SK-N-SH (cell line): ENCODE measurements at regions not wholly inside any gene's neighbourhood (a gene's known extent, or its start where the extent isn't known, plus 50 kb on each side); places are given as distances from the start of the nearest gene placed in this dataset.

ENCODE experiments used
- CTCF ChIA-PET: fragments of 300-600, 350-600 bp; formaldehyde crosslinking; extraction: SDS; loops from one replicate; lab custom pipeline; 2021; lab: Yijun Ruan, JAX
- POLR2A ChIA-PET: fragments of 350-600 bp; sonication (Branson Sonifier 250); formaldehyde crosslinking; extraction: SDS; loops from one replicate; lab custom pipeline; 2020; ENCODE audit warnings: antibody characterized with exemption, inconsistent platforms; lab: Yijun Ruan, JAX
- DNase-seq: peaks from one replicate; pipeline ENCODE4 v3.0.0; 2012
- H2AFZ ChIP-seq: fragments of 200-600 bp; sonication (generic); 2 replicates; pipeline ENCODE4 v1.8.1; 2016; ENCODE audit warnings: antibody characterized with exemption, mild to moderate bottlenecking, low read depth
- H3F3A ChIP-seq: fragments of 200-600 bp; sonication (generic); replicated peaks from 2 replicates; pipeline ENCODE3; 2016; ENCODE audit warnings: antibody characterized with exemption, mild to moderate bottlenecking; ENCODE audit not compliant: insufficient read depth
- H3K27ac ChIP-seq, 2 experiments: fragments of 200-500 bp in 1 of 2; fragments of 200-600 bp in 1 of 2; sonication (Bioruptor generic) in 1 of 2; sonication (generic), shearing (Covaris generic) in 1 of 2; 2 replicates each; pipeline versions ENCODE4 v1.5.1 to v1.6.1; 2014 to 2016; ENCODE audit warnings: low read depth in 2 of 2, inconsistent platforms in 1 of 2, low read length in 1 of 2, mild to moderate bottlenecking in 1 of 2, mixed read lengths in 1 of 2
- H3K27me3 ChIP-seq: fragments of 200-600 bp; sonication (generic), shearing (Covaris generic); 2 replicates; pipeline ENCODE4 v1.6.1; 2016; ENCODE audit warnings: mixed run types; ENCODE audit not compliant: insufficient read depth
- H3K36me3 ChIP-seq, 2 experiments: fragments of 200-500 bp in 1 of 2; fragments of 200-600 bp in 1 of 2; sonication (Bioruptor generic) in 1 of 2; sonication (generic) in 1 of 2; replicated peaks in 1 of 2; 2 replicates each; pipeline versions ENCODE3 to v1.5.1; 2014 to 2016; ENCODE audit warnings: low read length in 1 of 2, mild to moderate bottlenecking in 1 of 2; ENCODE audit not compliant: insufficient read depth in 2 of 2, control insufficient read depth in 1 of 2
- H3K4me1 ChIP-seq, 2 experiments: fragments of 200-500 bp in 1 of 2; fragments of 200-600 bp in 1 of 2; sonication (Bioruptor generic) in 1 of 2; sonication (generic), shearing (Covaris generic) in 1 of 2; 2 replicates each; pipeline versions ENCODE4 v1.5.1 to v1.6.1; 2014 to 2016; ENCODE audit warnings: low read depth in 1 of 2, low read length in 1 of 2, mixed run types in 1 of 2; ENCODE audit not compliant: insufficient read depth in 2 of 2, control insufficient read depth in 1 of 2
- H3K4me2 ChIP-seq: fragments of 200-600 bp; sonication (generic), shearing (Covaris generic); 2 replicates; pipeline ENCODE4 v1.6.1; 2017; ENCODE audit warnings: mixed run types
- H3K4me3 ChIP-seq, 2 experiments: fragments of 200-500 bp in 1 of 2; fragments of 200-600 bp in 1 of 2; sonication (Bioruptor generic) in 1 of 2; sonication (generic), shearing (Covaris generic) in 1 of 2; 2 replicates each; pipeline versions ENCODE4 v1.5.1 to v1.8.1; 2014 to 2016; ENCODE audit warnings: low read depth in 2 of 2, inconsistent platforms in 1 of 2, low read length in 1 of 2, mild to moderate bottlenecking in 1 of 2, mixed read lengths in 1 of 2, moderate library complexity in 1 of 2
- H3K79me2 ChIP-seq: fragments of 200-600 bp; sonication (generic); 2 replicates; pipeline ENCODE4 v1.8.1; 2017; ENCODE audit warnings: mild to moderate bottlenecking; ENCODE audit not compliant: insufficient read depth
- H3K9ac ChIP-seq: fragments of 200-600 bp; sonication (generic); 2 replicates; pipeline ENCODE4 v1.6.1; 2017; ENCODE audit warnings: mixed run types
- H3K9me2 ChIP-seq: fragments of 200-600 bp; sonication (generic); 2 replicates; pipeline ENCODE4 v1.6.1; 2017; ENCODE audit warnings: mixed run types
- H3K9me3 ChIP-seq: fragments of 200-600 bp; sonication (generic); 2 replicates; pipeline ENCODE4 v1.6.1; 2017; ENCODE audit warnings: mixed run types, mild to moderate bottlenecking, moderate library complexity
- H4K20me1 ChIP-seq: fragments of 200-600 bp; sonication (generic); 2 replicates; pipeline ENCODE4 v1.6.1; 2017; ENCODE audit warnings: mild to moderate bottlenecking, mixed run types; ENCODE audit not compliant: insufficient read depth
- ELF1 ChIP-seq: IDR thresholded peaks from 2 replicates; pipeline ENCODE4 v1.4.0; 2012
- EP300 ChIP-seq, 2 experiments: IDR thresholded peaks; 2 replicates each; pipeline versions ENCODE4 v1.4.0 to v1.6.1; 2012; ENCODE audit warnings: borderline replicate concordance in 1 of 2, low read depth in 1 of 2, low read length in 1 of 2
- FOSL2 ChIP-seq: IDR thresholded peaks from 2 replicates; pipeline ENCODE4 v1.4.0; 2012; ENCODE audit warnings: low read depth, mild to moderate bottlenecking, moderate library complexity, borderline replicate concordance
- FOXJ3 ChIP-seq: sonication (generic); formaldehyde crosslinking; IDR thresholded peaks from 2 replicates; pipeline ENCODE4 v1.5.1; 2020; ENCODE audit warnings: mild to moderate bottlenecking, missing genetic modification reagents
- FOXM1 ChIP-seq: IDR thresholded peaks from 2 replicates; pipeline ENCODE4 v1.4.0; 2012; ENCODE audit warnings: low read depth, mild to moderate bottlenecking
- GABPA ChIP-seq: IDR thresholded peaks from 2 replicates; pipeline ENCODE4 v1.4.0; 2012; ENCODE audit warnings: low read depth, mild to moderate bottlenecking
- MEF2A ChIP-seq: IDR thresholded peaks from 2 replicates; pipeline ENCODE4 v1.4.0; 2012; ENCODE audit warnings: low read depth, borderline replicate concordance
- MXI1 ChIP-seq: IDR thresholded peaks from 2 replicates; pipeline ENCODE4 v1.6.1; 2012; ENCODE audit warnings: mild to moderate bottlenecking, low read depth, low read length, improper control_type of control experiment
- PBX3 ChIP-seq: IDR thresholded peaks from 2 replicates; pipeline ENCODE4; 2012
- POLR2AphosphoS5 ChIP-seq: IDR thresholded peaks from 2 replicates; pipeline ENCODE4 v1.6.1; 2012; ENCODE audit warnings: low read depth, low read length
- RAD21 ChIP-seq: IDR thresholded peaks from 2 replicates; pipeline ENCODE4 v1.6.1; 2012; ENCODE audit warnings: mild to moderate bottlenecking, low read length
- REST ChIP-seq: IDR thresholded peaks from 2 replicates; pipeline ENCODE4 v1.6.1; 2012; ENCODE audit warnings: mild to moderate bottlenecking, low read depth, low read length, moderate library complexity
- RFX5 ChIP-seq: IDR thresholded peaks from 2 replicates; pipeline ENCODE4 v1.6.1; 2012; ENCODE audit warnings: mild to moderate bottlenecking, improper control_type of control experiment, low read length
- RXRA ChIP-seq: IDR thresholded peaks from 2 replicates; pipeline ENCODE4 v1.4.0; 2012; ENCODE audit warnings: low read depth, mild to moderate bottlenecking, borderline replicate concordance
- YY1 ChIP-seq: IDR thresholded peaks from 2 replicates; pipeline ENCODE4 v1.4.0; 2012; ENCODE audit warnings: low read depth, mild to moderate bottlenecking
- ZBTB33 ChIP-seq: IDR thresholded peaks from 2 replicates; pipeline ENCODE4 v1.4.0; 2012; ENCODE audit warnings: low read depth, borderline replicate concordance
- WGBS: methylation state at CpG from one replicate; pipeline ENCODE4 v1.1.6; 2017; ENCODE audit warnings: low lambda C conversion rate; 5-methylcytosine and 5-hydroxymethylcytosine counted together

GRCh38 chr11:38304926-38305325 is 1706.9 kb upstream of the RAG2 start:
- WGBS: 16% methylated on average over 2 of the region's 2 CpGs
- Histone ChIP-seq H3K4me3 (no peak overlapping the region), H3K27ac (no peak overlapping the region), H3K27me3 (no peaks in the 10 kb centered on the region), H3K9ac (no peak overlapping the region), H3K4me2 (no peak overlapping the region), H3F3A (no peaks in the 10 kb centered on the region), H3K9me2 (no peaks in the 10 kb centered on the region), H3K36me3 (no peaks in the 10 kb centered on the region), H3K9me3 (no peaks in the 10 kb centered on the region), H4K20me1 (no peaks in the 10 kb centered on the region), H2AFZ (no peak overlapping the region), H3K4me1 (no peaks in the 10 kb centered on the region), H3K79me2 (no peaks in the 10 kb centered on the region)
- TF ChIP-seq POLR2AphosphoS5 (no peak), FOXM1 (no peak), RXRA (no peak), ELF1 (no peak), FOSL2 (no peak), RAD21 (no peak), RFX5 (no peak), EP300 (IDR thresholded peaks at IDR 0.05; ENCODE audit: borderline replicate concordance in 1 of 2, low read depth in 1 of 2, low read length in 1 of 2) (no peak), MEF2A (no peak), PBX3 (no peak), REST (no peak), ZBTB33 (no peak), FOXJ3 (CRISPR knock-in tag) (no peak), GABPA (no peak), MXI1 (no peak), YY1 (no peak)
- ChIA-PET CTCF (interaction anchor here (0.6 kb wide), 1 partner anchor 1988 kb away, joined by 3 read pairs; no protein-coding TSS in a partner anchor), POLR2A (no interaction called here)
- no peak for DNase-seq
